ENCODE measurements at regions not wholly inside any gene's neighbourhood (a gene's known extent, or its start where the extent isn't known, plus 50 kb on each side); places are given as distances from the start of the nearest gene placed in this dataset.

DNA sequence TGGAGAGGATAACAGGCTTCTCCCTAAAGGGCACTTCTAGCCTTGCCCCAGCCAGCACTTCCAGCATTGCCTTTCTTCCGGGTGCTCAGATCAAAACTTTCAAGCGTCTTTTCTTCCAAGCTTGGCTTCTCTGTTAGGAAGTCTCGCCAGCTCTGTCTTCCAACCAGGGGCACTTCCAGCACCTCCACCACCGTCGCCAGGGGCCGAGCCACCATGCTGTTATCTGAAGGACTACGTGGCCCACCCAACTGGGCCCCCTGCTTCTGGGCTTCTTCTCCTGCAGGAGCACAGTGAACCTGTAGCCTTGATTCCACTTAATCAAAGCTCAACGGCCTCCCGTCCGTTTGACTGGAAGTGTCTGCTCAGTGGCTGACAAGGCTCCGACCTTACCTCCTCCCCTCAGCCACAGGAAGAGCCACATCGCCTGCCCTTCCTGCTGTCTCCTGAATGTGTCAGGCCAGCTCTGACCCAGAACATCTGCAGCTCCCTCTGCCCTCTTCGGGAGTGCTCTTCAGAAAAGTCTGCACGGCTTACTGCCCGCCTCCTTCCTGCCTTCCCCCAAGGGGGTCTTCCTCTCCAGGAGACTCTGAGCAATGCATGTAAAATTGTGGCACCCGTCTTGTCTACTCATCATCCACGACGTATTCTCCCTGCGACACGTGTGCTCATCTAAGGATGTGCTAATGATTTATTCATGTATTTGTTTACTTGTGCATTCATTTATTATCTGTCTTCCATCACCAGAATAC lies 527.0 kb downstream of the CDH26 start:
- TF ChIP-seq CHD4 (IDR thresholded peaks at IDR 0.05; ENCODE audit: borderline replicate concordance) (no peak), RFX5 (IDR thresholded peaks at IDR 0.05) (no peak), POLR2A (IDR thresholded peaks at IDR 0.05; ENCODE audit: low read length) (no peak), EHMT2 (IDR thresholded peaks at IDR 0.05; ENCODE audit: low read depth) (no peak), MYC (IDR thresholded peaks at IDR 0.05; ENCODE audit: borderline replicate concordance, low read length) (no peak), RNF2 (IDR thresholded peaks at IDR 0.05; ENCODE audit: borderline replicate concordance, low read depth) (no peak), EP300 (IDR thresholded peaks at IDR 0.05) (no peak), BHLHE40 (IDR thresholded peaks at IDR 0.05; ENCODE audit: low read depth, low read length) (no peak), POLR2AphosphoS2 (conservative IDR thresholded peaks at IDR 0.05; ENCODE audit: low read length) (no peak)
- TF ChIP-seq, protein P1, sequence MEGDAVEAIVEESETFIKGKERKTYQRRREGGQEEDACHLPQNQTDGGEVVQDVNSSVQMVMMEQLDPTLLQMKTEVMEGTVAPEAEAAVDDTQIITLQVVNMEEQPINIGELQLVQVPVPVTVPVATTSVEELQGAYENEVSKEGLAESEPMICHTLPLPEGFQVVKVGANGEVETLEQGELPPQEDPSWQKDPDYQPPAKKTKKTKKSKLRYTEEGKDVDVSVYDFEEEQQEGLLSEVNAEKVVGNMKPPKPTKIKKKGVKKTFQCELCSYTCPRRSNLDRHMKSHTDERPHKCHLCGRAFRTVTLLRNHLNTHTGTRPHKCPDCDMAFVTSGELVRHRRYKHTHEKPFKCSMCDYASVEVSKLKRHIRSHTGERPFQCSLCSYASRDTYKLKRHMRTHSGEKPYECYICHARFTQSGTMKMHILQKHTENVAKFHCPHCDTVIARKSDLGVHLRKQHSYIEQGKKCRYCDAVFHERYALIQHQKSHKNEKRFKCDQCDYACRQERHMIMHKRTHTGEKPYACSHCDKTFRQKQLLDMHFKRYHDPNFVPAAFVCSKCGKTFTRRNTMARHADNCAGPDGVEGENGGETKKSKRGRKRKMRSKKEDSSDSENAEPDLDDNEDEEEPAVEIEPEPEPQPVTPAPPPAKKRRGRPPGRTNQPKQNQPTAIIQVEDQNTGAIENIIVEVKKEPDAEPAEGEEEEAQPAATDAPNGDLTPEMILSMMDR (IDR thresholded peaks at IDR 0.05) = no peak
